ENCODE measurements at regions not wholly inside any gene's neighbourhood (a gene's known extent, or its start where the extent isn't known, plus 50 kb on each side); places are given as distances from the start of the nearest gene placed in this dataset.
"Not testable (repeated sequence)": the region's sequence is repeated elsewhere in the genome, so short reads cannot be mapped to it uniquely, and the experiment has no call there.

GRCh38 chr1:99062192-99062591, 57.5 kb upstream of the PLPPR5 start:
- no peak for DNase-seq (ENCODE audit: low spot score)

- DNase-seq (ENCODE audit: low spot score), result no peak
Measured at GRCh38 chr1:99069146-99069545, 64.5 kb upstream of the PLPPR5 start.

GRCh38 chr1:99078529-99078928, 73.9 kb upstream of the PLPPR5 start:
- not testable (repeated sequence) for DNase-seq (ENCODE audit: low spot score)

- DNase-seq (ENCODE audit: low spot score), result no peak
Measured at GRCh38 chr1:99082366-99082765, 77.7 kb upstream of the PLPPR5 start.

- DNase-seq (ENCODE audit: low spot score), result no peak
Measured at GRCh38 chr1:99083338-99083737, 78.7 kb upstream of the PLPPR5 start.

GRCh38 chr1:99084562-99084961, 79.9 kb upstream of the PLPPR5 start:
- DNase-seq (ENCODE audit: low spot score), result no peak

- no peak for DNase-seq (ENCODE audit: low spot score)
Measured at GRCh38 chr1:99086057-99086456, 81.4 kb upstream of the PLPPR5 start.

GRCh38 chr1:99098589-99098988, 93.9 kb upstream of the PLPPR5 start:
- no peak for DNase-seq (ENCODE audit: low spot score)

GRCh38 chr1:99106274-99106673, 101.6 kb upstream of the PLPPR5 start:
- DNase-seq (ENCODE audit: low spot score), result no peak

GRCh38 chr1:99107680-99108079, 103.0 kb upstream of the PLPPR5 start:
- DNase-seq (ENCODE audit: low spot score), result no peak

- DNase-seq (ENCODE audit: low spot score), result no peak
Measured at GRCh38 chr1:99110140-99111041, 105.7 kb upstream of the PLPPR5 start.

GRCh38 chr1:99115231-99115630, 110.6 kb upstream of the PLPPR5 start:
- DNase-seq (ENCODE audit: low spot score), result no peak

GRCh38 chr1:99119188-99119587, 114.5 kb upstream of the PLPPR5 start:
- no peak for DNase-seq (ENCODE audit: low spot score)

GRCh38 chr1:99122039-99122438, 117.4 kb upstream of the PLPPR5 start:
- no peak for DNase-seq (ENCODE audit: low spot score)

GRCh38 chr1:99123936-99124335, 119.3 kb upstream of the PLPPR5 start:
- no peak for DNase-seq (ENCODE audit: low spot score)

- DNase-seq (ENCODE audit: low spot score), result no peak
Measured at GRCh38 chr1:99131546-99131945, 126.9 kb upstream of the PLPPR5 start.

- DNase-seq (ENCODE audit: low spot score), result no peak
Measured at GRCh38 chr1:99133756-99134500, 129.3 kb upstream of the PLPPR5 start.

GRCh38 chr1:99137554-99138206, 126.6 kb upstream of the PLPPR4 start:
- DNase-seq (ENCODE audit: low spot score), result no peak

- no peak for DNase-seq (ENCODE audit: low spot score)
Measured at GRCh38 chr1:99139876-99140275, 124.4 kb upstream of the PLPPR4 start.

GRCh38 chr1:99146129-99146848, 118.0 kb upstream of the PLPPR4 start:
- DNase-seq (ENCODE audit: low spot score), result no peak

- no peak for DNase-seq (ENCODE audit: low spot score)
Measured at GRCh38 chr1:99149952-99150351, 114.3 kb upstream of the PLPPR4 start.

GRCh38 chr1:99152132-99152531, 112.2 kb upstream of the PLPPR4 start:
- DNase-seq (ENCODE audit: low spot score), result no peak
